ENCODE measurements at regions not wholly inside any gene's neighbourhood (a gene's known extent, or its start where the extent isn't known, plus 50 kb on each side); places are given as distances from the start of the nearest gene placed in this dataset.

DNA sequence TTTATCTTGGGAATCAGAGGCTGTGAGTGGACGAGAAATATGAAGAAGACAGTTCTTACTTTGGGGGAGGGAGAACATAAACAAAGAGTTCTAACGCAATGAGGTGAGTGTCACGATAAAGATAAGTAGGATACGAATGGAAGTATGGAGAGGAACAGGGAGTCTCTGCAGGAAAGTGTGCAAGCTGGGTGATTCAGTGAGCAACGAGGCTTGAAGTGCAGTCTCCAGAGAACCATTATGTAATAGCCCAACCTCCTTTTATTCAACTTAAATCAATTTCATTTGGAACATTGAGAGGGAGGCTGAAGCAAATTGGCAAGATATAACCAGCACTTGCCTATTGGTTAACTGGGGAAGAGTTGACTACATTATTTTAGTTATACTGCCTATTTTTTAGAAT, 99.3 kb upstream of the PLD5 start:
- H3K27ac ChIP-seq (ENCODE audit: extremely low read depth, low read depth, low read length): no peak overlapping the region
- H2AFZ ChIP-seq (ENCODE audit: low read depth, low read length): no peak overlapping the region
- no peak overlapping the region for H3K4me3 ChIP-seq
- ChIA-PET CTCF (ENCODE audit: low intra/inter-chr PET ratio) (no interaction called here), POLR2A (no interaction called here)
- no TSS peak for BruUV-seq (replicated peaks)
- no peak overlapping the region for H3K4me2 ChIP-seq (ENCODE audit: insufficient read depth, low read length)
- no peak for TF ChIP-seq BDP1 (IDR thresholded peaks at IDR 0.05; ENCODE audit: insufficient read depth, insufficient read length)
- no peak for TF ChIP-seq TSC22D4 (tag; IDR thresholded peaks at IDR 0.05)
- TF ChIP-seq, protein P1, sequence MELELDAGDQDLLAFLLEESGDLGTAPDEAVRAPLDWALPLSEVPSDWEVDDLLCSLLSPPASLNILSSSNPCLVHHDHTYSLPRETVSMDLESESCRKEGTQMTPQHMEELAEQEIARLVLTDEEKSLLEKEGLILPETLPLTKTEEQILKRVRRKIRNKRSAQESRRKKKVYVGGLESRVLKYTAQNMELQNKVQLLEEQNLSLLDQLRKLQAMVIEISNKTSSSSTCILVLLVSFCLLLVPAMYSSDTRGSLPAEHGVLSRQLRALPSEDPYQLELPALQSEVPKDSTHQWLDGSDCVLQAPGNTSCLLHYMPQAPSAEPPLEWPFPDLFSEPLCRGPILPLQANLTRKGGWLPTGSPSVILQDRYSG (tag; conservative IDR thresholded peaks at IDR 0.05; ENCODE audit: low read depth): no peak
- no peak for TF ChIP-seq NFRKB (IDR thresholded peaks at IDR 0.05; ENCODE audit: low read depth)
- H3K27me3 ChIP-seq (ENCODE audit: control insufficient read depth in 2 of 2, insufficient read depth in 2 of 2, low read length in 2 of 2): no peaks in the 10 kb centered on the region
- ATAC-seq (no peak), FAIRE-seq (no peak), DNase-seq (ENCODE audit: extremely low read depth in 1 of 4, low spot score in 3 of 4) (no peak)
- no peaks in the 10 kb centered on the region for H3K4me1 ChIP-seq (replicated peaks in 1 of 2; ENCODE audit: control insufficient read depth in 2 of 2, insufficient read depth in 2 of 2, low read length in 2 of 2)
- H3K9ac ChIP-seq (ENCODE audit: insufficient read depth in 1 of 2, low read depth in 2 of 2, low read length in 2 of 2): no peak overlapping the region
- H3K9me1 ChIP-seq (ENCODE audit: control insufficient read depth, insufficient read depth, low read length): no peaks in the 10 kb centered on the region
- no peaks in the 10 kb centered on the region for H3K36me3 ChIP-seq (ENCODE audit: control insufficient read depth, insufficient read depth, low read length)
- intact Hi-C loops (cut with micrococcal nuclease) (no loop called here), in situ Hi-C loops (cut with MboI) (no loop called here)
- no peaks in the 10 kb centered on the region for H3K79me2 ChIP-seq (ENCODE audit: control insufficient read depth, insufficient read depth, low read length)
- WGBS (ENCODE audit: insufficient coverage, low coverage, missing lambda C conversion rate): 0% methylated on average over 5 of the region's 5 CpGs
- H4K20me1 ChIP-seq (replicated peaks; ENCODE audit: control insufficient read depth, insufficient read depth, low read length): no peaks in the 10 kb centered on the region
- no peaks in the 10 kb centered on the region; the same call in 1 of the 2 replicates for H3K9me3 ChIP-seq (replicated peaks; ENCODE audit: control insufficient read depth, insufficient read depth, low read depth, low read length)

DNA sequence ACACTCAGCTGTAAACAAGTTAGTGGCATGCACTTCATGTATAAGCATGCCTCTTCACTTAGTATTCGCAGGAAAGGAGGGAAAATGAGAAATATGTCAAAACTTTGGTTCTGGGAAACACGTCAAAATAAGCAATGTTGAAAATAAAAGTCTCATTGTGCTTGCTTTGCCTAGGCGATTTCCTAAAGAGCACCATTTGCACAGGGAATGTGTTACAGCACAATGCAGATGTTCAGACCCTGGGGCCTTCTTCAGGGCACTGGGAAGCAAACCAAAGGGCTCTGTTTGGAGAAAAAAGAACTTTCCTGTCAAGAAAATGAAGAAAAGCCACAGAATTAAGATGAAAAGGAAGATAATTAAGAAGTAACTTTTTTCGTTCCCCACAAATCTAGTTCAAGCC, 98.6 kb upstream of the PLD5 start:
- Histone ChIP-seq H3K9me3 (replicated peaks; ENCODE audit: control insufficient read depth, insufficient read depth, low read depth, low read length) (no peaks in the 10 kb centered on the region; the same call in 1 of the 2 replicates), H3K36me3 (ENCODE audit: control insufficient read depth, insufficient read depth, low read length) (no peaks in the 10 kb centered on the region), H3K9me1 (ENCODE audit: control insufficient read depth, insufficient read depth, low read length) (no peaks in the 10 kb centered on the region), H3K27me3 (ENCODE audit: control insufficient read depth in 2 of 2, insufficient read depth in 2 of 2, low read length in 2 of 2) (no peaks in the 10 kb centered on the region), H4K20me1 (replicated peaks; ENCODE audit: control insufficient read depth, insufficient read depth, low read length) (no peaks in the 10 kb centered on the region), H2AFZ (ENCODE audit: low read depth, low read length) (no peak overlapping the region), H3K27ac (ENCODE audit: extremely low read depth, low read depth, low read length) (no peak overlapping the region), H3K4me1 (replicated peaks in 1 of 2; ENCODE audit: control insufficient read depth in 2 of 2, insufficient read depth in 2 of 2, low read length in 2 of 2) (no peaks in the 10 kb centered on the region), H3K9ac (ENCODE audit: insufficient read depth in 1 of 2, low read depth in 2 of 2, low read length in 2 of 2) (no peak overlapping the region), H3K79me2 (ENCODE audit: control insufficient read depth, insufficient read depth, low read length) (no peaks in the 10 kb centered on the region), H3K4me3 (no peak overlapping the region), H3K4me2 (ENCODE audit: insufficient read depth, low read length) (no peak overlapping the region)
- 4% methylated on average over 4 of the region's 4 CpGs for WGBS (ENCODE audit: insufficient coverage, low coverage, missing lambda C conversion rate)
- FAIRE-seq: no peak
- no TSS peak for BruUV-seq (replicated peaks)
- in situ Hi-C loops (cut with MboI) (no loop called here), intact Hi-C loops (cut with micrococcal nuclease) (no loop called here)
- no peak for ATAC-seq
- ChIA-PET CTCF (ENCODE audit: low intra/inter-chr PET ratio) (no interaction called here), POLR2A (no interaction called here)
- DNase-seq (ENCODE audit: extremely low read depth in 1 of 4, low spot score in 3 of 4): no peak
- no peak for TF ChIP-seq ZNF77 (CRISPR knock-in tag; IDR thresholded peaks at IDR 0.05)
- TF ChIP-seq, protein P2, sequence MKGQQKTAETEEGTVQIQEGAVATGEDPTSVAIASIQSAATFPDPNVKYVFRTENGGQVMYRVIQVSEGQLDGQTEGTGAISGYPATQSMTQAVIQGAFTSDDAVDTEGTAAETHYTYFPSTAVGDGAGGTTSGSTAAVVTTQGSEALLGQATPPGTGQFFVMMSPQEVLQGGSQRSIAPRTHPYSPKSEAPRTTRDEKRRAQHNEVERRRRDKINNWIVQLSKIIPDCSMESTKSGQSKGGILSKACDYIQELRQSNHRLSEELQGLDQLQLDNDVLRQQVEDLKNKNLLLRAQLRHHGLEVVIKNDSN (CRISPR knock-in tag; IDR thresholded peaks at IDR 0.05): no peak
- no peak for TF ChIP-seq ZNF212 (CRISPR knock-in tag; IDR thresholded peaks at IDR 0.05)
- no peak for TF ChIP-seq SMAD2 (IDR thresholded peaks at IDR 0.05; ENCODE audit: low read depth, low read length)
- no peak for TF ChIP-seq ZNF780A (CRISPR knock-in tag; IDR thresholded peaks at IDR 0.05)
- TF ChIP-seq CBX5 (IDR thresholded peaks at IDR 0.05; ENCODE audit: borderline replicate concordance, low read depth): no peak
- TF ChIP-seq XRCC4 (IDR thresholded peaks at IDR 0.05; ENCODE audit: extremely low read depth, insufficient read depth, insufficient read length): no peak

All from K562 (cell line).